GM21825 (cell line): ENCODE measurements at regions not wholly inside any gene's neighbourhood (a gene's known extent, or its start where the extent isn't known, plus 50 kb on each side); places are given as distances from the start of the nearest gene placed in this dataset.
"Not testable (repeated sequence)": the region's sequence is repeated elsewhere in the genome, so short reads cannot be mapped to it uniquely, and the experiment has no call there.

Experiments used
- ATAC-seq: cut with Tn5 transposase; IDR thresholded peaks from one replicate; pipeline ENCODE4 v1.9.1; 2021; ENCODE audit warnings: mild to moderate bottlenecking, moderate library complexity; ENCODE audit not compliant: unreplicated experiment

DNA sequence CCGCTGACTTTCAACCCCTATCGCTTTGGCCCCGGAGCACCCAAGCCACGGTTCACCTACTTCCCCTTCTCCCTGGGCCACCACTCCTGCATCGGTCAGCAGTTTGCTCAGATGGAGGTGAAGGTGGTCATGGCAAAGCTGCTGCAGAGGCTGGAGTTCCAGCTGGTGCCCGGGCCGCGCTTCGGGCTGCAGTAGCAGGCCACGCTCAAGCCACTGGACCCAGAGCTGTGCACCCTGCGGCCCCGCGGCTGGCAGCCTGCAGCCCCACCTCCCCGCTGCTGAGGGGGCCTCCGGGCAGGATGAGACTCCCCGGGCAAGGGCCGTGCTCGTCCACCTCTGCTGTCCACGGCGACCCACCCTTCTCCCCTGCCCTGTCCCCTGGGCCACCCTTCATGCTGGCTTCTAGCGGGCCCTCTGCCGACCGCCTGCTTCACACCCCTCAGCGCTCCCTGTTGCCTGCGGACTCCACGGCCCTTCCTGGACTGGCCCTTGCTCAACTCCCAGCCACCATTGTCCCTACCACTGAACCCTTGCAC, 92.2 kb upstream of the TRABD2B start:
- ATAC-seq = no peak

GRCh38 chr1:48084826-48085225, 87.6 kb upstream of the TRABD2B start:
- no peak for ATAC-seq

DNA sequence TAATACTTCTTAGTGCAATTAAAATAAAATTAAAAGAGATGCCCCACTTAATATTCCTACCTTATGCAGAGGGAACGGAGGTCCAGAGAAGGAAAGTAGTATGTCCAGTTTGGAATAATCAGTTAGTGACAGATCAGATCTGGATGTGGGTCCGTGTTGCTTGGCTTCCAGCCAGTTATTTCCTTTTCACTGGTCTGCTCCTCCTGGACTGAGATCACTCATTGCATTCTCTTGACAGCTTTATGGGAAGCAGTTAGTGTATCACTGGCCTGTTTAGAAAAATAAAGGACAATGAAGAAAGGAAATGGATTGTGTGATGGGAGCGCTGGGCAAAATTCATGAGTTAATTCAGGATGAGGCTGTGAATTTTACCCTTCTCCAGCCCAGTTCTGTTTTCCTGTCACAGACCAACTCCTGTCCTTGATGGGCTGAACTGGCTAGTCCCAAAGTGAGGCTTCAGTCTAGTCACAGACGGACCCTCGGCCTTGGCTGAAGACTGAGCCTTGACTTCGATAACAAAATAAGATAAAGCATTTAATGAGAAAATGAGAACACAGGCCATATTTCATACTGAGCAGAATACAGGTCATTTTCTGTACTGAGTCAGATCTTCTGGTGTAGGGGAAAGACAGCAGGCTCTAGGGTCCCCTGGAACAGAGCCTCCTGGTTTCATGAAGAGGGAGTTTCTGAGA, 85.2 kb upstream of the TRABD2B start:
- no peak for ATAC-seq

- no peak for ATAC-seq
Observed at GRCh38 chr1:48080331-48081255, 83.4 kb upstream of the TRABD2B start.

DNA sequence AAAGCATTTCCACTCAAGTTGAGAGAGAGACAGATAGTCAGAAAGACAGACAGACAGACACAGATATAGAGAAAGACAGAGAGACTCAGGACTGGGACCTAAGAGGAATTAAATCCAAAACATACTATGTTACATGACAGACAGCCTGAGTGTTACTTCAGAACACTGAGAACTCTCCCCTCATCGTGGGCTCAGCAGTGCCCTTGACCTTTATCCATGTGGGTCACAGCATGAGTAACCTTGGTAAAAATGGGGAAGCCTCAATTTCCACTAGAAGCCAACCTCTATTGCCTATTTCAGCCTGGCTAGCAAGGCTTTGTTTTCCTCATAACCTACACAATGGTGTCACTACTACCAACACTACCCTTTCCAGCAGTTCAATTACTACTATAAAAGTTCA, 81.9 kb upstream of the TRABD2B start:
- no peak for ATAC-seq

DNA sequence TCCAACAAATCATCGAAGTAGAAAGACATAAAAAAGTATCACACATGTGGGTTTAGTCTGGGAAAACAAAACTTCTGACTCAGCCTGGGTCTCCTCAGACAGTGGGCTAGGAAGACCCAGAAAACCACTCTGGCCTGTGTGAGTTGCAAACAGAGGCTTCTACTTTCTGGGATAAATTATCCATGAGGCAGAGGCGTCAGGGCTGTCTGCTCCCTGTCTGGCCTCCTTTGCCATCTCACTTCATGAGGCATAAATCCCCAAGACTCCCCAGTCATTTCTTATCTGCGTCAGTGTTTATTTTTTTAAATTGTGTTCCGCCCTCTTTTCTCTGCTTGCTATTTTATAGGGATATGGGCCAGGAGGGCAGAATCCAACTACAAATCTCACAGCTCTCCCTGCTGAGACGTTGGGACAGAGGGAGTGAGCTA, 80.6 kb upstream of the TRABD2B start:
- ATAC-seq = no peak

GRCh38 chr1:48076017-48076416, 78.8 kb upstream of the TRABD2B start:
- no peak for ATAC-seq

- ATAC-seq = no peak
Observed at GRCh38 chr1:48073798-48074530, 76.8 kb upstream of the TRABD2B start.

DNA sequence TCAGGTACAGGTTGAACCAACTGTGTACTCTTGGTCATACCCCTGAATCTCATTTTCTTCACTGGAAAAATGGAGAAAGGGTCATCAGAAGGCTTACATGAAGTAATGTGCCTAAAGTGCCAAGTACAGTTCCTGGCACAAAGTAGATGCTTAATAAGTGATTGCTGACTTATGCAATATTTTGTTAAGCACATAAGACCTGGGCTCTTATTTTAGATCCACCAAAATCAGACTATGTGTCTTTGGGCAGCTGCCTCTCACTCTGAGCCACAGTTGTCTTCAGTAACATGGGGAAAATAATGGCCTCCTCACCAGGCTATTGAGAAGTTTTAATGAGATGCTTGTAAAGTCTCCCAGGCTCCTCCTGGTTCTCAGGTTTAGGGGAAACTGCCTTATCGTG, 74.3 kb upstream of the TRABD2B start:
- ATAC-seq = no peak

- ATAC-seq = no peak
Observed at GRCh38 chr1:48070396-48070750, 73.2 kb upstream of the TRABD2B start.

DNA sequence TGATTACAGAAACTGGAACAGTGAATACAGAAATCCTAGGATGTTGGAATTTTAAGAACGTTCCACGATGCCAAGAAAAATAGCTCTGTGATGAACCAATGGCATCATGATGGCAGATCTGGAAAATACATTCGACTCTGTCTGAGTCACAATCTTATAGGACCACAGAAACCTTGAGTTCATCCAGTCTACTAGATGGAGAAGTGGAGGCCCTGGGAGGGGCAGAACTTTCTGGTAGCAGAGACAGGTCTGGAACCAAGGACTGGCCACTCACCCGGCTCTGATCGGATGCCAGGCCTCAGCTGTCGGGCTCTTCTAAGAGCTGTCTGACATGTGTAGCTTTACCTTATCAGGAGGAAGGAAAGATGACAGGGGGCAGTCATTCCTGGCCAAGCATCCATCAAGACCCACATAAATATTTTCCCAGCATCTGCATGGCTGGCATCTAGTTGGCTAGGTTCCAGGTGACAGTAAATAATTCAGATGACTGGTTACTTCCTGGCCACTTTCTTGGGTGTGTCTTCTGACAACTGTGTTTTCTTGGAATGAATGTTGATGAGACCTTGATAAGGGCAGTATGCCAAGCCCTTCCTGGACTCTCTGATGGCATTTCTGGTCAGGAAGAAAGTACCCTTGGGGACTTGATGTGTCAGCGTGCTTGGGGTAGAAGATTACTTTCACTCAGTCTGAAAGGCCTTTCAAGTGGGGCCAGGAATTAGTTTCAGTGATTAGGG, 72.6 kb upstream of the TRABD2B start:
- no peak for ATAC-seq

GRCh38 chr1:48068206-48068605, 71.0 kb upstream of the TRABD2B start:
- ATAC-seq = no peak

- ATAC-seq = no peak
Observed at GRCh38 chr1:48066936-48067335, 69.8 kb upstream of the TRABD2B start.

DNA sequence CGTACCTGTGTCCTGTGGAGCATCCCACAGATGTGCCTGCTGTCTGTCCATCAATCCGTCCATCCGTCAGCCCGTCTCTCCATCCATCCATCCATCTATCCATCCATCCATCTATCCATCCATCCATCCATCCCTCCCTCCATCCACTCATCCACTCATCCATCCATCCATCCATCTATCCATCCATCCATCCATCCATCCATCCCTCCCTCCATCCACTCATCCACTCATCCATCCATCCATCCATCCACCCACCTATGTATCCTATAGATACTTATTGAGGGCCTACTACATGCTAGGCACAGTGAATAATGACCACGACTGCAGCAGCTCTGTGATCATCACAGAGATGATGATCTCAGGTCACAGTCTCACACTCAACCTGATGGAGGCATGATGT, 67.5 kb upstream of the TRABD2B start:
- ATAC-seq = not testable (repeated sequence)

GRCh38 chr1:48062353-48062752, 65.2 kb upstream of the TRABD2B start:
- no peak for ATAC-seq

- ATAC-seq = peak; percentile 70
Observed at GRCh38 chr1:48061162-48062136, 64.3 kb upstream of the TRABD2B start.

DNA sequence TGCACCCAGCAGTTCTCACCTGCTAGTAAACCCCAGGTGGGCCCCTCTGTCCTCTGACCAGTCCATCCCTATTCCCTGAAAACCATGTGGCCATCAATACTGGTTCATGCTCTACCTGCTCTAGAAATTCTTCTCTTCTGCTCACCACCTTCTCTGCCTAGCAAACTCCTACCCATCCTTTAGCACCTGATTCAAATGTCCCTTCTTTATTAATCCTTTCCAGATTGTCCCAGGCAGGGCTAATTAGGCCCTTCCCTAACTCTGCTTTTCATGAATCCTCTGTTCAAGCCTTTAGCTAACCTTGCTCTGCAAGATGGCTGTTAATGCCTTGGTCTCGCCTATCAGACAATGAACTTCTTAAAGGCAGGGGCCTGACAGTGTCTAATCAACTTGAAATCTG, 62.1 kb upstream of the TRABD2B start:
- no peak for ATAC-seq

GRCh38 chr1:48058135-48059025, 61.2 kb upstream of the TRABD2B start:
- ATAC-seq = no peak
